GM18498 (cell line): ENCODE measurements at regions not wholly inside any gene's neighbourhood (a gene's known extent, or its start where the extent isn't known, plus 50 kb on each side); places are given as distances from the start of the nearest gene placed in this dataset.
"Not testable (repeated sequence)": the region's sequence is repeated elsewhere in the genome, so short reads cannot be mapped to it uniquely, and the experiment has no call there.

Source experiments
- ATAC-seq: cut with Tn5 transposase; IDR thresholded peaks from one replicate; pipeline ENCODE4 v1.9.1; 2021; ENCODE audit warnings: mild to moderate bottlenecking, moderate library complexity; ENCODE audit not compliant: unreplicated experiment

DNA sequence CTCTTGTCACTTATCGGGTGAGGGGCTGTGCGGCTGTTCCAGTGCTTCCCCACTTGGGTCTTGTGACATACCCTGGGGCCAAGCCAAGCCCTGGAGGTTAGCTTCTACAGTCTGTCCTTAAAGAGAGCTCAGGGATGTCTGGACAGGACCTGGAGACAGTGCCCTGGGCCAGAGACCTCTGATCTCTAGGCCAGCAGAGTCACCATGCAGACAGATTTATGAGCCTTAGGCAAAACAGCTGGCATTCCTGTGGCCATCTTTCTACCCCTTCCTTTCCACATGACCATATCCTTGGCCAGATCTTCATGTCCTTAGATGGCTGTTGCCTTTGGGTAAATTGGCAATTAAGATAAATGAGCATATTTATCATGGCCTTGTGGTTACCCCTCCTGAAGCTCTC lies 678.6 kb downstream of the MAFB start:
- no peak for ATAC-seq

DNA sequence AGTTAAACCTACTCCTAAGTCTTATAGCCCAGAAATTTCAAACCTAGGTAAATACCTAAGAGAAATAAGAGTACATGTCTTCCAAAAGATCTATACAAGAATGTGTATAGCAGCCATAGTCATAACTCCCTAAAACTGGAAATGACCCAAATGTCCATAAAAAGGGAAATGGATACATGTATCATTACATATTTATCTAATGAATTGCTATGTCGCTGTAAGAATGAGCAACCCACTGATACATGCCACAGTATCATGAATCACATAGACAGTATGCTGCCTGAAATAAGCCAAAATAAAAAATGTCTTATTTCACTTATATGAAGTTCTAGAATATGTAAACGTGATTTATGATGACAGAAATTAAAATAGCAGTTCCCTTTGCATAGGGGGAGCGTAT lies 679.5 kb downstream of the MAFB start:
- no peak for ATAC-seq

DNA sequence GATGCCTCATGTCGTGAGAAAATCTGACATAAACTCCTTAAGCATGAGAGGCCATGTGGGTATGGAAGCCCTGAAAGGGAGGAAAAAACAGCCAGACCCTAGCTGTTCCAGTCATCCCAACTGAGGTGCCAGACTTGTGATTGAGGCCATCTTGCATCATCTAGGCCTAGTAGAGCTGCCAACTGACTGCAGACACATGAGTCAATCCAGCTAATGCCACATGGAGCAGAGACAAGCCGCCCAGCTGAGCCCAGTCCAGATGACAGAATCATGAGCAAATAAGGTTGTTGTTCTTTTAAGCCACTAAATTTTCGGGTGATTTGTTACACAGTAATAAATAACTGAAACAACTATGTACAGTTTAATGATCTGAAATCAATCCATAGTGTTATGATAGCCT lies 680.9 kb downstream of the MAFB start:
- no peak for ATAC-seq

DNA sequence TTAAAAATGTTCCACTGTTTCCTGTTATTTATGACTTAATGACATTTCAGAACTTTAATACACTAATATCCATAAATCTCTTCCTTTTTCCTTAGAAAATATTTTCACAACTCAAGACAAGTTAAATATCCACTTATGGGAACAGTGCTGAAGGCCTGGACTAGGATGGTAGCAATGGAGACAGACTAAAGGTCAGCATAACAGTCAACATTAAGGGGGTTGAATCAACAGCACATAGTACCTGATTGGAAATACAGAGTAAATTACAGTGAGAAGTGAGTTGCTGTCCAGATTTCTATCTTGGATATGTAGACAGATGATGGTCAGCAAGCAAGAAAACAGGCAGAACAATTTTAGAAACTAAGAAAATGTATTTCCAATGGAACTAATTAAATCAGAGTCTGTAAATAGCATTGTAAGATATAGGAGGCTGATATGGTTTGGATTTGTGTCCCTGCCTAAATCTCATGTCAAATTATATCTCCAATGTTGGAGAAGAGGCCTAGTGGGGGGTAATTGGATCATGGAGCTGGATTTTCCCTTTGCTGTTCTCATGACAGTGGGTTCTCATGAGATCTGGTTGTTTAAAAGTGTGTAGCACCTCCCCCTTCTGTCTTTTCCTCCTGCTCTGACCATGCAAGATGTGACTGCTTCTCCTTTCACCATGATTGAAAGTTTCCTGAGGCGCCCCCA lies 682.7 kb downstream of the MAFB start:
- ATAC-seq = no peak

DNA sequence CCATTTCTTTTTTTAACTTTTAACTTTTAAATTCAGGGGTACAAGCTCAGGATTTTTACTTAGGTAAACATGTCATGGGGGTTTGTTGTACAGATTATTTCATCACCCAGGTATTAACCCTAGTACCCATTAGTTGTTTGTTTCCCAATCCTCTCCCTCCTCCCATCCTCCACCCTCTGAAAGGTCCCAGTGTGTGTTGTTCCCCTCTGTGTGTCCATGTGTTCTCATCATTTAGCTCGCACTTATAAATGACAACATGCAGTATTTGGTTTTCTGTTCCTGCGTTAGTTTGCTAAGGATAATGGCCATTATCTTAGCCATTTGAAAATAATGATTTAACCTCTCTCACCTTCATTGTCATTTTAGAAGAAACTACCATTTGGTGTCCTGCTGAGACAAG lies 684.9 kb downstream of the MAFB start:
- ATAC-seq = not testable (repeated sequence)

DNA sequence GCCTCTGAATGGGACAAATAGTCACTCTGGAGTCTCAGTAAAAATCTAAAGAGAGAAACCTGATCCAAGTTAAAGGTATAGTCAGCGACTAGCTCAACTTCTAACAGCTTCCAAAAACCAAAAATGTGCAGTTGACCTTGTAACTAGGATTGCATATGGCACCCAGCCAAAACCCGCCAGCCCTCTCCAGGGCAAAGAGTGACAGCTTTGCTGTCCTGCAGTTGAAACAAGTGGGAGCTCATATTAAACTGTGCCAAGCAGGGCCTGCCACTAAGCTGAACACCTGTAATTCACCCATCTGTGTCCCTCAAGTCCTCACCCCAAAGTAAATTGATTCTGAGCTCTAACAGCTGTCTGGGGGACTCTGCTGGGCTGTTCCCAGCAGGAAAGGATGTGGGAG lies 695.3 kb downstream of the MAFB start:
- no peak for ATAC-seq

DNA sequence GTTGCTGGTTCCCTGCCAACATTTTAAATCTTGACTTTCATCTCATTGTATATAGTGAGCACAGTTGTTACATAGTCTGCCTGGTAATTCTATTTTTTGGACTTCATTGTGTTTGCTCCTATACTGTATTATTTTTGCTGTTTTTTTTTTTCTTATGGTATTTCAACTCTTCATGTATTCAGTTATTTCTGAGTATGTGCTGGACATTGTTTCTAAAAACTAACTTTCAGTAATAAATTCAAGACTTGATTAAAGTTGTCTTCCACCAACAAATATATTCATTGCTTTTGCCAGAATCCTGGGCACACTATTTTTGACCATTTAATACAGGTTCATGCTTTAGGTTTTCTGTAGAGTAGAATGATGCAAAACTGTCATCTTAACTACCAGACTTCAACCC lies 698.3 kb downstream of the MAFB start:
- no peak for ATAC-seq

DNA sequence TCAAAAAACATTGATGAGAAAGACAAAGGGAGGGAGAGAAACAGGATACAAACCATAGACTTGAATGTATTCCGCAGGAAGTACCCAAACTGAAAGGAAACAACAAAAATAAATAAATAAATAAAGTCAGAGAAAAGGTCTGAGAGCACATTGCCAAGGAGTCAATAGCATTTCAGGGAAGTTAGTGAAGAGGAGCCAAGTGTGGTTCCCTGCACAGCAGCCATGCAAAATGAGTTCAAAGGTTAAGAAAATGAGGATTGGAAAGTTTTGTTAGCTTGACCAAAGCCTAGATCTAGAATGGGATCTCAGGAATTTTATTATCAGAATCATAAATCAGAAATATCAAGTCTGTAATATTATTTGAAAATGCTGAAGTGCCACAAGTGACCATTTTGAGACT lies 700.0 kb downstream of the MAFB start:
- ATAC-seq = no peak

DNA sequence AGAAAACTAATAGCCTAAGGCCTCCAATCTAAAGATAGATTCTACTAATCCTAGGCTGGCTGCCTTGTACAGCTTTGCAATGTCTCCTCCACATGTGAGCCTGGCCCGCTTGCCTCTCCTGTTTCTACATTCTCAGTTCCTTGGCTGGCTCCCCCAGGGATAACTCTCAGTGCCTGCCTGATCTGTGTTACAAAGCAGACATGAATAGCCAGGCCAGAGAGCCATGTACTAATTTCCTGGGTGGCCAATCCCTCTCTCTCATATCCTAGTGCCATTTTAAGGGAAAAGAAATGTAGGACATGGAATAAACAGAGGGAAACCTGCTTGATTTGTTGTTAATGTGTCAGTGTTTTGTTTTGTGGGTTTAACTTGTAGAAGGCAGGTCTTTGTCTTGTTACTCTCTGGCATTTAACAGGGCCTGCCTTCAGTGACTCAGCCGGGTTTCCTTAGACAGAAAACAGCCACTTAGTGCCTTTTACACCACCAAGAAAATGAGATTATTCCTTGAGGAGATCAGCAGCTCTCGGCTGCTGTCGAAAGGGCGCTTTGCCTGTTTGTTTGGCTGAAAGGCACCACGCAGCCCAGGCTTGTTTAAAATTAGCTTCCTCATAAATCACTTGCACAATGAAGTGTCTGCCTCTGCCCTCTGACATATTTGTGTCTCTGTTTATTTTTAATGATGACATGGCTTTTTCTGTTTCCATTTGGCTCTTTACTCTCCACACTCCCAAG lies 702.7 kb downstream of the MAFB start:
- ATAC-seq = no peak

DNA sequence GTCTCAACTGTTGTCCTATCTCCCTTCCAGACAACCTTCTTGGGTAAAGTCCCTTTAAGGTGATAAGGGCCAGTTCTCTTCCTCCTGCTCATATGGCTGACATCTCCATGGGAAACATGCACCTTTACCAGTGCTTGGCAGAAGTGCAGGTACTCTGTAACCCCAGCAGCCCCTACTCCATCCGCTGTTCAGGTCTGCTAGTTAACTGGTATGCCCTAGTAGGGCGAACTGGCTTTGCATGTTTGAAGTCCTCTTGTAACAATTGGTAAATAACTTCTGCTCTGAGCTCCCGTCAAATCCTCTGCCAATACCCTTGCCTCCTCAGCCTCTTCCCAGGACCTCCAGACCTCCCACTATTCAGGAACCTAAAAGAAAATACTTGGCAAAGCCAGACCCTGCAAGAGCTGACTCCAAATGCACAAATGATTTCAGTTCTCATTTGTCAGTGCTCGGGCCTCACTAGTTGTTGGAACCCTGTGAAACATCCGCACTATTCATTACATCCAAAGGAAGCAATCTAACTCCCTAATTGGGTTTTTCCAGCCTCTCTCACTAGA lies 703.7 kb downstream of the MAFB start:
- no peak for ATAC-seq

DNA sequence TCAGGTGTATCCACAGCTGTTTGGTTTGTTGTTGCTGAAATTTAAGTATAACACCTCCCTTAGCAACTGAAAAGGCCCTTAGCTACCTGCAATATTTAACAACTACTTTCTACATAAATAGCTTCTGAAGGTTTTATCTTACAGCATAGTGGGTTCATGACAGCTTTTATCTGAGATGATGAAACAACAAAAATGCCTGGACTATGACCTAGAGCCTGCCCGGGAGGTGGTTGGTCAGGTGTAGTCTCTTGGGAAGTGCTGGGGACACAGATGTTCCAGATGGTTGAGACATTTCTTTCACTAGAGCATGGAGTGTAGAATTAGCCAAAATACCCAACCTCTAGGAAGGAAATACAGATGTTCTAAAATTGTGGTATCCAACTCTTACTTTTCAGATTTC lies 705.4 kb downstream of the MAFB start:
- no peak for ATAC-seq

DNA sequence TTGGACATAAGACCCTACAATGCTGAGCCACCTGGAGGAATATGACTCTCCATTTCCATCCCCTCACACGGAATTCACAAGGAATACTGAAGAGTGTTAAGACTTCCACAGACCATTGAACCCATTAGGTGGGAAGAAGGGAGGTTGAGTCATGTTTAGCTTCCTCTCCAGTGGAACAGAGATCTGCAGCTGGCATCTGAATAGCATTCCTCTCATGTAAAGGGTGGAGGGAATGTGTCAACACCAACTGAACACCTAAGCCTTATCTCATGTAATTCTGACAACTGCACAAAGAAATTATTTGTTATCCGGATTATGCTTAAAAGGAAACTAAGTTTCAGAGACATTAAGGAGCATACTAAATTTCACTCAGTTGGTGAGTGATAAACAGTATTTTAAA lies 705.9 kb downstream of the MAFB start:
- ATAC-seq = no peak

DNA sequence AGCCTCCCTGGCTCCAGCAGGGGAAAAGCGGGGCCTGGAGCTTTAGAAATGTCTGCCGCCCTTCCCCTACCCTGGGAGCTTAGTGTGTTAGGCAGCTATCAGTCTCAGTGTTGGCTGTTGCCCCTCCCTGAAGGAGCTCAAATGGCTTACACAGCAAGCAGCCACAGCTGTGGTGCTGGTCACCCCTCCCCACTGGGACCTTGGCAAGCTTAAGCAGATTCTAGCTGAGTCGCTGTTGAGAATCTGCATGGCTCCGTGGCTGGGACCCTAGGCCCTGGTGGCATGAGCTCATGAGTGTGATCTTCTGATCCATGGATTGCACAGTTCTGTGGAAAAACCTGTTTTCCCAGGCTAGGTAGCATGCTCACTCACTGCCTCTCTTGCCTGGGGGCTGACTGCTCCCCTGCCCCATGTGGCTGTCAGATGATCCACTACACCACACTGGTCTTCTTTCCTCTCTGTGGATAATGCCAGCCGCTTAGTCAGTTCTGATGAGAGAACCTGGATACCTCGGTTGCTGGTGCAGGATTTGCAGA lies 714.0 kb downstream of the MAFB start:
- ATAC-seq = no peak

DNA sequence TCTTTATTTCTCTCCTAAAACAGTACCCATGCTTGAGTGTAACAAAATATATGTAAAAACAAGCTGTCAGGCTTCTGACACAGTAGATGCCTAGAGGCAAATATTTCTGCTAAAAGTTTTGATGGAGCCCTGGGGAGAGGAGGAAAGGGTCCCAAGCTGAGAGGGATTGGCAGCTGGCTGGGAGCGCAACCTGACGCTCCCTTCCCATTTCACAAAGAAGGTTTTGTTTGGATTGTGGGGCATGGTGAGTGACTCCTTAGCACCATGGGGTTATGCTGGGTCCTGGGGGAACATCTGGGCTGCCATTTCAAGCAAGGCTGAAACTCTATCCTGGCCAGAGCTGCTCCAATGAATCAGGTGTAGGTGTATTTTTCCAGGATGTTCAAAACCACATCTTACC lies 720.5 kb downstream of the MAFB start:
- ATAC-seq = no peak

DNA sequence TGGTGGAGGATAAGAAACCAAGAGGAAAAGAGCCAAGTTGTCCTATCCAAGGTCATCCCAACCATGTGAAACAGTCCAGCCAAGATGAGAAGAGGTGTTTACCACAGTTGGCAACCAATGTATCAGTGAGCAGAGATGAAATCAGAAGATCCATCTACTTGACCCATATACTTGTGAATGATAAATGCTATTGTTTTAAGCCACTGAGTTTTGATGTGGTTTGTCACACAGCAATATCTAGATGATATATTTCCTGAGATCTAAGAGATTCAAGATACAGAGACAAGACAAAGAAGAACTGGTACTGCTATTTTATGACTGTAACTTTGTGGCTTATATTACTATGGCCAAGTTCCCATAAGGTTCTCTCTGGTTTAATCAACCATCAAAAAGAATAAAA lies 721.2 kb downstream of the MAFB start:
- no peak for ATAC-seq

DNA sequence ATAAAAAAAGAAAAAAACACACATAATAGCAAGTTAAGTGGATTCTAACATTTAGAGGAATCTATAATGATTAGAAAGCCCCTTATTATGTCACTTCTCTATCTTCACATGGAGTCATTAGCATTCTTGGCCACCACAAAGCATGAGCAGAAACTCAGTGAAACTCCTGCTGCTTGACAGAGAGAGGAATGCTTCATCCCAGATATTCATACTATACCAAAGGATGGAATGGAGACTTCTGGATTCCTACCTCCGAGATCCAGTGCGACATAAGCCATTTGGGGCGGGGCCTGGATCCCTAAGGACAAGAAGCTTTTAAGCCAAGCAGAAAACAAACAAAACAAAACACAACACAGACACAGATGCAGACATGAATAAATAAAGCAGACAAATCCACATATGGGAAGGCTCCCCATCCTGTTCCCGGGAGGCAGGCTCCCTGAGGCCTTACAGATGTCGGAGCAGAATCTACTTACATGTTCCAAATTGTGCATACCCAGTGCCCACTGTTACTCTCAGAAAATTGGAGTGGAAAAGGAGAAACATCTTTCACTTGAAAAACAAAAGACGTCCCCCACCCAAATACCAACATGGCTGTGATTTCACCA lies 727.3 kb downstream of the MAFB start:
- ATAC-seq = no peak

DNA sequence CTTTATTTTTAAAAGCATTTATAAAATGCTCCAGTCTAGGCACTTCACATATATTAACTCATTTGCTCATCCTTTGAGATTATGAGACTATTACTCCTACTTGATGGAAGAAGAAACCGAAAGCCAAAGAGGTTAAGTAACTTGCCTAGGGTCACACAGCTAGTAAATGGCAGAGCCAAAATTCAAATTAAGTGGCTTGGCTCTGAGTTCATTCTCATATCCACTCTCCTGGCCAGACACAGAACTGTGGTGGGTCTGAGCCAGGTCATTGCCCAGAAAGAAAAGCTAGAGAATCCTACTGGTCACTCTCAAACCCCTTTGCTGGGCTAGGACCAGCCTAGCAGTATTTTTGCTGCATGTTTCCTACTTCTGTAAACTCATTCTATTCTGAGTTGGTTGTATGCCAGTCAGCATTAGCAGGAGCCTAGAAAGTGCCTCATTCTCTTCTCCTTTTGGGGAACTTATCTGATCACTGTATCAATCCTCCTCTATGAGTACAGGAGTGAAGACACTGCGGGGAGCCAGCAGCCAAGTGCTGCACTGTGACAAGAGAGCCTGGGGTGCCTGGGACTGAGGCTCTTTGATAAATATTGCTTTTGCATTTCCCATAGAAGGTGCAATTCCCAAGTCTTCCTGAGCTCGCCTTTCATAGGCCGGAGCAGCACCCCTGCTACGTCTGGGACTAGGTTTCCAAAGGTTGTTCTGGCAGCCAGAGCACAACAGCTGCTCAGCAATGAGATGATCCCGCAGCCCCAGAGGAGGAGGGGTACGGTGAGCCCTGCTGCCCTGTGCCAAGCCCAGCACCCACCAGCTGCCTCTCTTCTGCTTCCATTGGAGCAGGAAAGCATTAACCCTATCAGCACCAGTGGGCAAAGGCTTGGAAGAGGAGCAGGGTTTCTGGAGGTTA lies 728.3 kb downstream of the MAFB start:
- peak; percentile 63 for ATAC-seq

DNA sequence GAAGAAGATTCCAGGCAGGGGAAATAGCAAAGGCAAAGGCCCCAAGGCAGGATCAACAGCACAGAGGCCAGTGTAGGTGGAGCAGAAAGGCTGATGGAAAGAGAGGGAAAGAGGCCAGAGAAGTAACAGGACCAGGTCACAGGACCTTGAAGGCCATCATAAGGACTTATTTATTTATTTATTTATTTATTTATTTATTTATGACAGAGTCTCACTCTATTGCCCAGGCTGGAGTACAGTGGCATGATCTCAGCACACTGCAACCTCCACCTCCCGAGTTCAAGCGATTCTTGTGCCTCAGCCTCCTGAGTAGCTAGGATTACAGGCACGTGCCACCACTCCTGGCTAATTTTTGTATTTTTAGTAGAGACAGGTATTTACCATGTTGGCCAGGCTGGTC lies 731.1 kb downstream of the MAFB start:
- not testable (repeated sequence) for ATAC-seq

DNA sequence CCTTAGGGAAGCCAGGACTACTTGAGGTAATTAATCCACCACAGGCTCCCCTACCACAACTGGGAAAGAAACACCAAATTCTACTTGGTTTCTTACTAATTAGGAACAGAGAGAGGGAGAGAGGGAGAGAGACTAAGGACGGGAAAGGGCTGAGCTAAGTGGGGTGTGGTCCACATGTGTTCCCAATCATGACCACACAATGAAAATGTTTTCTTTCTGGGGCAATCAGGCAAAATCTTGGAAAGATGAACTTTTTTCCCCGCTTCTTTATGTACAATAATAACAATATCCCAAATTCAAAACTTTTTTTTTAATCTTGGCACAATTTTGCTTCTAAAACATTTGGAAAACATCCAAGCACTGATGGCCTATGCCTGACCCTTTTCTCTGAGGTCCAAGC lies 734.4 kb downstream of the MAFB start:
- ATAC-seq = no peak

DNA sequence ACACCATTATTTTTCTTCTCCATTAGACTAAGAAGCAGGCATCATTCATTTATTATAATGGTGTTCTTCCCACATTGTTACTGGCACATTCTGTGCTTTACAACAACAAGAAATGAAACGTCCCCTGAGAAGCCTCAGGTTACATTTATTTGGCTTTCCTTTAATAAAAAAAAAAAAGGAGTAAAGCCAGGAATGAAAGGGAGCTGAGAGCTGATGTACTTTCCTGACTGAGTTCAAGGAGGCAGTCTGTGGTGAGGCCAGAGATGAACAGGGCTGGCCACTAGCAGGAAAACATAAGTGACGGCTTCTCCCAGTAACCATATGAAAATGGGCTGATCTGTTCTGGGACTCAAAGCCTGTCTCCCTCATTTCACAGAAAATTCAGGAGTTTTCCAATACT lies 742.1 kb downstream of the MAFB start:
- no peak for ATAC-seq
